IMR-90 (cell line): ENCODE measurements at regions not wholly inside any gene's neighbourhood (a gene's known extent, or its start where the extent isn't known, plus 50 kb on each side); places are given as distances from the start of the nearest gene placed in this dataset.
"Not testable (repeated sequence)": the region's sequence is repeated elsewhere in the genome, so short reads cannot be mapped to it uniquely, and the experiment has no call there.

Source experiments
- ATAC-seq: fragments of 200-7000 bp; cut with Tn5 transposase; 2 replicates; pipeline ENCODE4 v1.9.1; 2020; ENCODE audit warnings: low read depth, mild to moderate bottlenecking, moderate library complexity
- BruUV-seq: library from RNA; stranded (reverse); fragments of 400-500 nt; replicated peaks from 2 replicates; lab custom pipeline; 2021; lab: Mats Ljungman, UMichigan
- CTCF ChIA-PET: fragments of 300-600 bp; formaldehyde crosslinking; extraction: SDS; loops from one replicate; lab custom pipeline; 2021; ENCODE audit warnings: antibody characterized with exemption; lab: Yijun Ruan, JAX
- POLR2A ChIA-PET: fragments of 300-600 bp; sonication (Branson Sonifier 250); formaldehyde crosslinking; loops from one replicate; lab custom pipeline; 2022; ENCODE audit warnings: antibody characterized with exemption; ENCODE audit not compliant: unreplicated experiment; lab: Charles Lee
- DNase-seq: peaks from one replicate; pipeline ENCODE4 v3.0.0; 2013
- H2AFZ ChIP-seq: replicated peaks from 2 replicates; pipeline ENCODE3; 2013; ENCODE audit warnings: low read length, mild to moderate bottlenecking; ENCODE audit not compliant: poor library complexity
- H2AK5ac ChIP-seq: 2 replicates; pipeline ENCODE4 v1.6.1; 2013; ENCODE audit warnings: low read depth, low read length, inconsistent platforms
- H2AK9ac ChIP-seq: replicated peaks from 2 replicates; pipeline ENCODE3; 2013; ENCODE audit warnings: mild to moderate bottlenecking, low read depth, low read length, moderate library complexity; ENCODE audit not compliant: poor library complexity
- H2BK120ac ChIP-seq: 2 replicates; pipeline ENCODE4 v1.6.1; 2013; ENCODE audit warnings: low read depth, low read length, inconsistent platforms
- H2BK15ac ChIP-seq: 3 replicates; pipeline ENCODE4 v1.6.1; 2013; ENCODE audit warnings: low read depth, low read length, inconsistent platforms
- H2BK20ac ChIP-seq: 2 replicates; pipeline ENCODE4 v1.6.1; 2013; ENCODE audit warnings: low read depth, mild to moderate bottlenecking, inconsistent platforms, low read length, moderate library complexity
- H2BK5ac ChIP-seq: 2 replicates; pipeline ENCODE4 v1.6.1; 2013; ENCODE audit warnings: mild to moderate bottlenecking, low read depth, low read length, inconsistent platforms; ENCODE audit not compliant: poor library complexity, severe bottlenecking
- H3K14ac ChIP-seq: replicated peaks from 2 replicates; pipeline ENCODE4 v1.6.1; 2013; ENCODE audit warnings: low read depth, low read length, inconsistent platforms
- H3K18ac ChIP-seq: 2 replicates; pipeline ENCODE4 v1.6.1; 2013; ENCODE audit warnings: low read depth, low read length, control low read depth
- H3K23ac ChIP-seq: 2 replicates; pipeline ENCODE4 v1.6.1; 2013; ENCODE audit warnings: low read depth, low read length, inconsistent platforms
- H3K27ac ChIP-seq: 2 replicates; pipeline ENCODE4 v1.5.1; 2013; ENCODE audit warnings: mild to moderate bottlenecking, control low read depth, low read length; ENCODE audit not compliant: insufficient read depth
- H3K27me3 ChIP-seq: 2 replicates; pipeline ENCODE4 v1.6.1; 2013; ENCODE audit warnings: low read length; ENCODE audit not compliant: control insufficient read depth, insufficient read depth
- H3K36me3 ChIP-seq: 2 replicates; pipeline ENCODE4 v1.6.1; 2013; ENCODE audit warnings: low read length, mixed read lengths; ENCODE audit not compliant: control insufficient read depth, insufficient read depth
- H3K4ac ChIP-seq: 2 replicates; pipeline ENCODE4 v1.6.1; 2013; ENCODE audit warnings: low read depth, low read length, inconsistent platforms
- H3K4me1 ChIP-seq: 2 replicates; pipeline ENCODE4 v1.6.1; 2013; ENCODE audit warnings: low read length, mixed read lengths; ENCODE audit not compliant: control insufficient read depth, insufficient read depth
- H3K4me2 ChIP-seq: 2 replicates; pipeline ENCODE4 v1.6.1; 2013; ENCODE audit warnings: low read depth, mild to moderate bottlenecking, control low read depth, low read length, moderate library complexity
- H3K4me3 ChIP-seq: 2 replicates; pipeline ENCODE4 v1.5.1; 2013; ENCODE audit warnings: low read depth, mild to moderate bottlenecking, control low read depth, low read length, moderate library complexity; ENCODE audit not compliant: insufficient read depth
- H3K56ac ChIP-seq: 2 replicates; pipeline ENCODE4 v1.6.1; 2013; ENCODE audit warnings: low read length, inconsistent platforms; ENCODE audit not compliant: insufficient read depth; ENCODE audit errors: extremely low read depth
- H3K79me1 ChIP-seq, 2 experiments: 2 replicates each; pipeline ENCODE4 v1.6.1; 2013; ENCODE audit warnings: low read length in 2 of 2, inconsistent platforms in 1 of 2, low read depth in 1 of 2
- H3K9ac ChIP-seq: 2 replicates; pipeline ENCODE4 v1.6.1; 2013; ENCODE audit warnings: low read depth, low read length, control low read depth
- H3K9me1 ChIP-seq: 2 replicates; pipeline ENCODE4 v1.6.1; 2013; ENCODE audit warnings: low read length, inconsistent platforms; ENCODE audit not compliant: insufficient read depth
- H3K9me3 ChIP-seq: 2 replicates; pipeline ENCODE4 v1.6.1; 2013; ENCODE audit warnings: low read length; ENCODE audit not compliant: control insufficient read depth, insufficient read depth
- H4K20me1 ChIP-seq: 2 replicates; pipeline ENCODE4 v1.6.1; 2013; ENCODE audit warnings: low read length, inconsistent platforms; ENCODE audit not compliant: insufficient read depth
- H4K5ac ChIP-seq: 2 replicates; pipeline ENCODE4 v1.6.1; 2013; ENCODE audit warnings: mild to moderate bottlenecking, low read depth, low read length, control low read depth
- H4K8ac ChIP-seq, 2 experiments: 2 replicates each; pipeline ENCODE4 v1.6.1; 2013; ENCODE audit warnings: low read depth in 2 of 2, low read length in 2 of 2, control low read depth in 1 of 2, inconsistent platforms in 1 of 2
- H4K91ac ChIP-seq: 2 replicates; pipeline ENCODE4 v1.6.1; 2013; ENCODE audit warnings: low read depth, low read length, inconsistent platforms; ENCODE audit not compliant: insufficient read depth
- MAFK ChIP-seq: IDR thresholded peaks from 2 replicates; pipeline ENCODE4 v1.6.1; 2012; ENCODE audit warnings: low read depth, low read length, improper control_type of control experiment
- whole genome bisulfite sequencing, 2 experiments: methylation state at CpG; one replicate each; pipeline versions ENCODE4 v1.1.5 to v1.1.7; 2013; ENCODE audit warnings: missing lambda C conversion rate in 2 of 2; ENCODE audit not compliant: insufficient read length in 1 of 2; ENCODE audit errors: extremely low coverage in 2 of 2; 5-methylcytosine and 5-hydroxymethylcytosine counted together
- dilution Hi-C: fragments of 300-500 bp; cut with HindIII; formaldehyde crosslinking; loops from one replicate; pipeline ENCODE4 v1.14.3; 2018; ENCODE audit warnings: low sequenced_read_pairs; ENCODE audit not compliant: unreplicated experiment
- in situ Hi-C: fragments of 300-500 bp; cut with MboI; formaldehyde crosslinking; loops from 3 replicates; pipeline ENCODE4 v1.14.3; 2019; ENCODE audit warnings: low sequenced_read_pairs, inconsistent platforms, mixed read lengths
- intact Hi-C: fragments of 100-400 bp; cut with micrococcal nuclease; formaldehyde crosslinking; loops from 2 replicates; pipeline ENCODE4 v1.10.0; 2022

DNA sequence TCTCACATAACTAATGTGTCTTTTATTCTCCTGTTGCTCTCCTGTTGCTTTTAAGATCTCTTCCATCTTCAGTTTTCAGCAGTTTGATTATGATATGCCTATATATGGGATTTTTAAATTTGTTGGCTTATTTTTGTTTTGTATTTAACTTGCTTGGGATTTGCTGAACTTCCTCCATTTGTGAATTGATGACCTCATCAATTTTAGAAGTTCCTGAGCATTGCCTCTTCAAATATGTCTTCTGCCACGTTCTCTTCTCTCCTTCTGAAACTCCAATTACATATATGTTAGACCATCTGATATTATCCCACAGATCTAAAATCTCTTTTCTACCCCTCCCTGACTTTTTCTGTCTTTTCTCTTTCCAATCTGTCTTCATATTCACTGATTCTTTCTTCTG lies 86.6 kb downstream of the SYT15 start:
- H2AK9ac ChIP-seq, H3K14ac ChIP-seq, H3K9me3 ChIP-seq, DNase-seq, dilution Hi-C loops, H4K20me1 ChIP-seq, H2AK5ac ChIP-seq, in situ Hi-C loops, H2BK20ac ChIP-seq, POLR2A ChIA-PET, H3K18ac ChIP-seq, H3K79me1 ChIP-seq, H4K5ac ChIP-seq, H3K4me2 ChIP-seq, H4K8ac ChIP-seq, H2AFZ ChIP-seq, H2BK15ac ChIP-seq, BruUV-seq, H3K4me3 ChIP-seq, H2BK5ac ChIP-seq, H3K27ac ChIP-seq, ATAC-seq, H3K9me1 ChIP-seq, H3K36me3 ChIP-seq, H3K56ac ChIP-seq, CTCF ChIA-PET, H3K9ac ChIP-seq, intact Hi-C loops, H3K23ac ChIP-seq, H3K4me1 ChIP-seq, H4K91ac ChIP-seq, H3K4ac ChIP-seq, H3K27me3 ChIP-seq, H2BK120ac ChIP-seq: not testable (repeated sequence)
- TF ChIP-seq MAFK, result peak; percentile 78
- no CpG with 5 or more reads among the region's 1 CpG for WGBS, 2 experiments

DNA sequence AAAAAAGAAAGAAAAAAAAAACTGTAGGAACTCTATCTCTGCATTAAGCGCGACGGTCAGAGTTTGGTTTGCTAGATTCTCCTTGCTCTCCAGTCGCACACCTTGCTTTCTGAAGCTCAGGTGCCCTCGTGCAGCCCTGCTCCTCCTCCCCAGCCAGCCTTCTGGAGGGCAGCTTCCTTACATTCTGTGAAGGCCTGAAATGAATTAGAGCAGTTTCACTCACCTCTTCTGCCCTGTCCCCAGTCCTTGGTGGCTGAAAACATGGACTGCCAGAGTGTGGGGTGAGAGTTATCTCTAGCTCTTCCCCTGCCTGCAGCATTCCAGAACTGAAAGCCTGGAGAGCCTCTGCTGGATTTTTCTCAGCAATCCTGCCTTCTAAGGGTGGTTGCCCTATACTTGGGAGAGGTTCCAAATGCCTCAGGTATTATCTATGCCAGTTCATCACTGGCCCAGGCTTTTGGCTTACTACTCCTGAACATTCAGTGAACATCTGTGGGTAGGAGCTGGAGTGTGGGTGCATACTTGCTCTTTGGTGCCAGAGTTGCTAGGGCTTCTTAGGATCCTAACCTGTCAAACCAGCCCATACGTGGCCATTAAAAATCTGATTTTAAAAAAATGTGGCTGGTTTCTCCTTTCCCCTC lies 89.5 kb downstream of the SYT15 start:
- H3K23ac ChIP-seq, H3K9ac ChIP-seq, H2AFZ ChIP-seq, ATAC-seq, H4K5ac ChIP-seq, H3K9me1 ChIP-seq, H3K4me1 ChIP-seq, CTCF ChIA-PET, H3K56ac ChIP-seq, H3K79me1 ChIP-seq, BruUV-seq, H2BK120ac ChIP-seq, H3K14ac ChIP-seq, H2BK5ac ChIP-seq, H3K36me3 ChIP-seq, H2BK20ac ChIP-seq, intact Hi-C loops, H2AK5ac ChIP-seq, H3K27ac ChIP-seq, H3K18ac ChIP-seq, H4K91ac ChIP-seq, H2BK15ac ChIP-seq, H4K20me1 ChIP-seq, DNase-seq, H3K4me3 ChIP-seq, H4K8ac ChIP-seq, H2AK9ac ChIP-seq, H3K4ac ChIP-seq, POLR2A ChIA-PET, in situ Hi-C loops, H3K9me3 ChIP-seq, H3K4me2 ChIP-seq, dilution Hi-C loops, H3K27me3 ChIP-seq: not testable (repeated sequence)
- WGBS, 2 experiments, result no CpG with 5 or more reads among the region's 6 CpGs
